ENCODE measurements at regions not wholly inside any gene's neighbourhood (a gene's known extent, or its start where the extent isn't known, plus 50 kb on each side); places are given as distances from the start of the nearest gene placed in this dataset.

- TF ChIP-seq CTCF (IDR thresholded peaks at IDR 0.05) (no peak), ZFX (IDR thresholded peaks at IDR 0.05; ENCODE audit: borderline replicate concordance) (no peak)
These were observed 590.7 kb downstream of the ACTL7B start for GRCh38 chr9:108265065-108265464.

Data from 22Rv1 (cell line).